A549 (cell line): ENCODE measurements at regions not wholly inside any gene's neighbourhood (a gene's known extent, or its start where the extent isn't known, plus 50 kb on each side); places are given as distances from the start of the nearest gene placed in this dataset.

Source experiments
- ATAC-seq, 2 experiments: fragments of 200-7000 bp in 1 of 2; fragments of >200 bp in 1 of 2; cut with Nextera tagmentation in 1 of 2; cut with Tn5 transposase in 1 of 2; 3 replicates each; pipeline versions ENCODE4 v1.8.0 to v1.9.1; 2018 to 2020; ENCODE audit warnings: mild to moderate bottlenecking in 1 of 2, moderate library complexity in 1 of 2
- CTCF ChIA-PET: fragments of 300-600 bp; sonication (Branson Sonifier 250); formaldehyde crosslinking; extraction: SDS; loops from one replicate; lab custom pipeline; 2021; ENCODE audit warnings: antibody characterized with exemption, inconsistent platforms; lab: Yijun Ruan, JAX
- POLR2A ChIA-PET: fragments of 350-600 bp; formaldehyde crosslinking; extraction: SDS; loops from one replicate; lab custom pipeline; 2021; ENCODE audit warnings: antibody characterized with exemption, inconsistent platforms; lab: Yijun Ruan, JAX
- DNase-seq, 2 experiments: peaks; one replicate each; pipeline versions ENCODE4 v3.0.0 to v3.0.0-alpha.2; 2011 to 2016; ENCODE audit warnings: low read depth in 1 of 2, low spot score in 1 of 2
- FAIRE-seq: peaks from 2 replicates; lab custom pipeline; 2011; peaks lifted over from hg19 to GRCh38; lab: Jason Lieb, UNC
- H3K27ac ChIP-seq, 2 experiments: fragments of >200 bp; sonication (Bioruptor Twin); formaldehyde crosslinking; 3 replicates each; pipeline ENCODE4 v1.5.1; 2016 to 2017
- H3K4me1 ChIP-seq: fragments of >200 bp; sonication (Bioruptor Twin); formaldehyde crosslinking; 3 replicates; pipeline ENCODE4 v1.6.1; 2016
- H3K4me2 ChIP-seq: fragments of >200 bp; sonication (Bioruptor Twin); formaldehyde crosslinking; 3 replicates; pipeline ENCODE4 v1.6.1; 2016
- H3K4me3 ChIP-seq: fragments of >200 bp; sonication (Bioruptor Twin); formaldehyde crosslinking; 3 replicates; pipeline ENCODE4 v1.5.1; 2016
- H3K9me3 ChIP-seq: fragments of >200 bp; sonication (Bioruptor Twin); formaldehyde crosslinking; 3 replicates; pipeline ENCODE4 v1.6.1; 2016
- CBX8 ChIP-seq: fragments of 200-600 bp; sonication (generic); IDR thresholded peaks from 2 replicates; pipeline ENCODE4 v1.6.1; 2016
- CEBPB ChIP-seq, 2 experiments: fragments of >200 bp in 1 of 2; sonication (Bioruptor Twin) in 1 of 2; formaldehyde crosslinking in 1 of 2; IDR thresholded peaks; 2 replicates each; pipeline ENCODE4 v1.6.1; 2012 to 2016
- CHD2 ChIP-seq: fragments of 150-350 bp; IDR thresholded peaks from 2 replicates; pipeline ENCODE4 v1.6.1; 2014; ENCODE audit warnings: low read length; ENCODE audit not compliant: partially characterized antibody
- CHD4 ChIP-seq: fragments of 200-600 bp; sonication (generic); IDR thresholded peaks from 2 replicates; pipeline ENCODE4 v1.6.1; 2016; ENCODE audit warnings: antibody characterized with exemption, mild to moderate bottlenecking, borderline replicate concordance
- EHF ChIP-seq: fragments of 250-450 bp; sonication (Bioruptor Pico); IDR thresholded peaks from 2 replicates; pipeline ENCODE4 v1.5.0; 2020; ENCODE audit warnings: mild to moderate bottlenecking
- EP300 ChIP-seq, 2 experiments: fragments of >200 bp; sonication (Bioruptor Twin); formaldehyde crosslinking; IDR thresholded peaks; 2 replicates in 1 of 2; 3 replicates in 1 of 2; pipeline ENCODE4 v1.6.1; 2016 to 2017
- FOSL2 ChIP-seq, 2 experiments: fragments of 450-650 bp in 1 of 2; fragments of >200 bp in 1 of 2; sonication (Bioruptor Twin) in 1 of 2; formaldehyde crosslinking; IDR thresholded peaks; 2 replicates each; pipeline versions ENCODE4 v1.5.0 to v1.6.1; 2016 to 2020; ENCODE audit warnings: mild to moderate bottlenecking in 1 of 2, moderate library complexity in 1 of 2
- FOXS1 ChIP-seq: fragments of 250-450 bp; sonication (Bioruptor Pico); IDR thresholded peaks from 2 replicates; pipeline ENCODE4 v1.5.0; 2020; ENCODE audit warnings: mild to moderate bottlenecking, moderate library complexity
- HOXB13 ChIP-seq: fragments of 250-450 bp; sonication (Bioruptor Pico); IDR thresholded peaks from 2 replicates; pipeline ENCODE4 v1.5.0; 2020; ENCODE audit warnings: low read depth, mild to moderate bottlenecking, moderate library complexity
- HOXB5 ChIP-seq: fragments of 250-450 bp; sonication (Bioruptor Pico); IDR thresholded peaks from 2 replicates; pipeline ENCODE4 v1.5.0; 2020; ENCODE audit warnings: mild to moderate bottlenecking, moderate library complexity
- JUNB ChIP-seq: fragments of >200 bp; sonication (Bioruptor Twin); formaldehyde crosslinking; IDR thresholded peaks from 2 replicates; pipeline ENCODE4 v1.6.1; 2016
- KDM1A ChIP-seq: fragments of 200-600 bp; sonication (generic); IDR thresholded peaks from 2 replicates; pipeline ENCODE4 v1.6.1; 2016; ENCODE audit warnings: low read depth, mild to moderate bottlenecking
- MAZ ChIP-seq: fragments of 150-350 bp; IDR thresholded peaks from 2 replicates; pipeline ENCODE4 v1.6.1; 2014; ENCODE audit warnings: antibody characterized with exemption, low read depth, low read length, borderline replicate concordance
- NPAS2 ChIP-seq: fragments of 250-450 bp; sonication (Bioruptor Pico); IDR thresholded peaks from 2 replicates; pipeline ENCODE4 v1.8.0; 2022; ENCODE audit warnings: mild to moderate bottlenecking, moderate library complexity, borderline replicate concordance
- NR3C1 ChIP-seq: fragments of >200 bp; sonication (Bioruptor Twin); formaldehyde crosslinking; IDR thresholded peaks from 3 replicates; pipeline ENCODE4 v1.6.1; 2017
- PHF8 ChIP-seq: fragments of 200-600 bp; sonication (generic); IDR thresholded peaks from 2 replicates; pipeline ENCODE4 v1.6.1; 2016; ENCODE audit warnings: low read depth, mild to moderate bottlenecking, antibody characterized with exemption, moderate library complexity, borderline replicate concordance
- POLR2A ChIP-seq: IDR thresholded peaks from 2 replicates; pipeline ENCODE4 v1.6.1; 2012; ENCODE audit warnings: mild to moderate bottlenecking, low read length
- POLR2AphosphoS2 ChIP-seq: conservative IDR thresholded peaks from 2 replicates; pipeline ENCODE4 v1.6.1; 2012; ENCODE audit warnings: low read length, improper control_type of control experiment, inconsistent platforms
- RAD21 ChIP-seq, 2 experiments: fragments of >200 bp in 1 of 2; sonication (Bioruptor Twin) in 1 of 2; formaldehyde crosslinking in 1 of 2; IDR thresholded peaks in 1 of 2; conservative IDR thresholded peaks in 1 of 2; 2 replicates in 1 of 2; 3 replicates in 1 of 2; pipeline ENCODE4 v1.6.1; 2012 to 2018; ENCODE audit warnings: inconsistent platforms in 1 of 2
- SMC3 ChIP-seq: fragments of >200 bp; sonication (Bioruptor Twin); formaldehyde crosslinking; IDR thresholded peaks from 3 replicates; pipeline ENCODE4 v1.6.1; 2018; ENCODE audit warnings: inconsistent platforms
- TP53 ChIP-seq: fragments of 250-450 bp; sonication (Bioruptor Pico); IDR thresholded peaks from 2 replicates; pipeline ENCODE4 v1.5.0; 2021; ENCODE audit warnings: mild to moderate bottlenecking, moderate library complexity
- ZC3H11A ChIP-seq: fragments of 450-650 bp; IDR thresholded peaks from 2 replicates; pipeline ENCODE4 v1.6.1; 2014; ENCODE audit warnings: antibody characterized with exemption, mild to moderate bottlenecking
- ZFP36 ChIP-seq: fragments of 450-650 bp; IDR thresholded peaks from 2 replicates; pipeline ENCODE4 v1.6.1; 2014; ENCODE audit warnings: borderline replicate concordance; ENCODE audit not compliant: partially characterized antibody
- WGBS: methylation state at CpG from one replicate; pipeline ENCODE4 v1.1.6; 2017; ENCODE audit errors: missing lambda C conversion rate; 5-methylcytosine and 5-hydroxymethylcytosine counted together
- TF ChIP-seq, protein P1 (sequence below): fragments of >200 bp; sonication (Bioruptor Twin); formaldehyde crosslinking; IDR thresholded peaks from 2 replicates; pipeline ENCODE4 v1.6.1; 2016

DNA sequence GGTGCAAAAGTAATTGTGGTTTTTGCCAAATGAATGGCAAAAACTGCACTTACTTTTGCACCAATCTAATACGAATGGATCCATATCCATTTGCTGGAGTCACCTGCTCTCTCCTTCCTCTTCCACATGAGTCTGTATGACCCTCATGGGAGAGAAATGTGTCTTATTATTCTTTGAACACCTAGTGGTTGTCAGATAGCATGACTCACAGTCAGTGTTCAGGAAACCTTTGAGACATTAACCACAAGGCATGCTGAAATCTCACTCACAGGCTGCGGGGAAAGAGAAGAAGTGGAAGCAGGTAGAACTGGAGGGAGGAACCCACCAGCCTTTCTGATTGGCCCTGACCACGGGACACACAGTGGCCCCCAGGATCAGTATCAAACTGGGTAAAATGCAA, 222.8 kb upstream of the KLF4 start:
- no peak overlapping the region for H3K4me3 ChIP-seq

DNA sequence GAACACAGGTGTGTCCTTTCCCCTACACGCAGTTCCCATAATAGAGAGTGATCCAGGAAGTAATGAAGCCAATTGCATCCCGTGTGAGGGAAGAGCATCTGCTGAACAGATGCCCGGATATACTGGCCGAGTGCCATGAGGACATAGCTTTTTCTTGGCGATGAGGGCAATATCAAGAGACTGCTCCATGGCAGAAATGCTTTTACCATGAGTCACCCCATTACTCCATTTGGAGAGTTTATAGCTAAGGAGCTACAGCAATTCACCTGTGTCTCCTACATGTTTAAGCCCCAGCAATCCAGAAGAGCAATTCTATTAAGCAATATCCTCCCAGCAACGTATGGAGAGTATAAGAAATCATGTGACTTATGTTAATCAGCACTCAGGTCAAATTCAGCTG, 222.0 kb upstream of the KLF4 start:
- no peak for FAIRE-seq
- ATAC-seq = peak; percentile 55 to 63
- TF ChIP-seq HOXB13 (CRISPR knock-in tag) (no peak), CEBPB (IDR thresholded peaks at IDR 0.05) (peak in 1 of 2 experiments; percentile 49; a peak in 1 of 4 replicates), FOSL2 (IDR thresholded peaks at IDR 0.05) (peak; percentile 31; the same call in 1 of the 2 replicates), FOSL2 (CRISPR knock-in tag; IDR thresholded peaks at IDR 0.05) (peak; percentile 78)
- 22% methylated on average over 6 of the region's 6 CpGs for WGBS
- CTCF ChIA-PET = interaction anchor here (1.4 kb wide), 1 partner anchor 19 kb away, joined by 3 read pairs; no protein-coding TSS in a partner anchor
- DNase-seq = peak; percentile 45 to 75
- Histone ChIP-seq H3K4me1 (peaks cover 42% of the 10 kb centered on the region), H3K4me3 (no peak overlapping the region), H3K27ac (peak overlapping the region; percentile 55 to 58; a peak in 5 of 6 replicates), H3K4me2 (peak overlapping the region; percentile 39; the same call in 2 of the 3 replicates), H3K9me3 (no peaks in the 10 kb centered on the region)
- POLR2A ChIA-PET = interaction anchor here (0.6 to 2.1 kb wide), 3 partner anchors 40 to 222 kb away, joined by 3 to 6 read pairs (median 3); partner anchors contain the start of gene KLF4

More for the DNA sequence above, 222.8 kb upstream of the KLF4 start:
- no peaks in the 10 kb centered on the region for H3K9me3 ChIP-seq
- DNase-seq (peak; percentile 39 to 55), ATAC-seq (peak; percentile 62 to 73; a peak in 5 of 6 replicates), FAIRE-seq (no peak)
- POLR2A ChIA-PET = interaction anchor here (2.1 kb wide), 1 partner anchor 223 kb away, joined by 6 read pairs; the partner anchor contains the start of gene KLF4
- H3K27ac ChIP-seq = peak overlapping the region; percentile 55 to 58; a peak in 5 of 6 replicates
- H3K4me1 ChIP-seq = peaks cover 33% of the 10 kb centered on the region
- CTCF ChIA-PET = interaction anchor here (1.2 to 1.4 kb wide), 2 partner anchors 18 to 247 kb away, joined by 3 read pairs; no protein-coding TSS in a partner anchor
- TF ChIP-seq SMC3 (no peak), FOSL2 (IDR thresholded peaks at IDR 0.05) (no peak), FOSL2 (CRISPR knock-in tag; IDR thresholded peaks at IDR 0.05) (peak; percentile 33; the same call in 1 of the 2 replicates)
- TF ChIP-seq, all 56 proteins: peak for 1
- peak overlapping the region; percentile 39 for H3K4me2 ChIP-seq
- WGBS = 17% methylated on average over 3 of the region's 3 CpGs

DNA sequence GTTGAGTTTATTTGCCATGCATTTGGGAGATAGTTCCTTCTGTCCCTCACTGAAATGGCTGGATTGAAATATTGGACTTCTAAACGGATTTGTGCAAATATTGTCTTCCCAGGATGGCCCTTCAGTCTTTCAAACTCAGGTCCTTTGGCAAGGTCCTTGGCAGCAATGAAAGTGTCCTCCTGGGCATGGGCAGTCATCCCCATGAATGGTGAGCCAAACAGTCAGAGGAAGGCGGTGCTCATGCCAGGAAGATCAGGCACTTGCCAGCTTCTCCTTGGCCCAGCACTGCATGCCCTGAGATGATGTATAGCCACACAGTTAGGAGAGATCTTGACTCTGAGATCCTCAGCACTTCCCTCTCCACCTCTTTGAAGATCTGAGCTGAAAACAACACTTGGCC, 221.4 kb upstream of the KLF4 start:
- 78% methylated on average over 2 of the region's 2 CpGs for WGBS
- peak overlapping the region; percentile 47 to 49; a peak in 5 of 6 replicates for H3K27ac ChIP-seq
- FAIRE-seq = no peak

DNA sequence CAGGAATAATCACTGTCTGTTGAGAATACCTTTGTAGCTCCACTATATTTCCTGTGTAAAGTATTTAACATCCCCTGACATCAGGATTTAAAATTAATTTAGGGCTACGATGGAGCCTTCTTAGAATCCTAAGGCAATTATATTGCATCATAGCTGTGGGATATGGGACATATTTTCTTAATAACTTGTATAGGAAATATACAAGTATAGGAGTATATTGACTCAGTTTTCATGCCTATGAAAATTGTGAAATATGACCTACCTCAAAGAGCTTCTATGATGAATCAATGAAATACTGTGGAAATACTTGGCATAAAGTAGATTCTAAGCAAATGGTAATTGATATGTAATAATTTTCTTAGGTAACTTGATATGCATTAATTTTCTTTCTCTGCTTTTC, 221.0 kb upstream of the KLF4 start:
- POLR2A ChIA-PET = no interaction called here
- no peak for TF ChIP-seq RAD21 (conservative IDR thresholded peaks at IDR 0.05 in 1 of 2, IDR thresholded peaks at IDR 0.05 in 1 of 2)
- TF ChIP-seq JUNB = no peak
- no peak for FAIRE-seq
- CTCF ChIA-PET = no interaction called here
- Histone ChIP-seq H3K27ac (no peak overlapping the region; a peak in 2 of 6 replicates), H3K9me3 (no peaks in the 10 kb centered on the region), H3K4me3 (no peak overlapping the region), H3K4me1 (peaks cover 43% of the 10 kb centered on the region), H3K4me2 (no peak overlapping the region)
- no peak for DNase-seq
- WGBS = 74% methylated on average over 1 of the region's 1 CpG
- ATAC-seq = no peak

More for the DNA sequence above, 221.4 kb upstream of the KLF4 start:
- H3K9me3 ChIP-seq = no peaks in the 10 kb centered on the region
- TF ChIP-seq CEBPB (IDR thresholded peaks at IDR 0.05) (no peak), CHD4 (no peak), HOXB5 (CRISPR knock-in tag) (no peak), NPAS2 (no peak), POLR2A (no peak), EP300 (IDR thresholded peaks at IDR 0.05) (no peak), ZFP36 (no peak), POLR2AphosphoS2 (no peak), CHD2 (no peak), CBX8 (no peak), ZC3H11A (no peak), PHF8 (no peak), EHF (CRISPR knock-in tag) (no peak), MAZ (no peak), NR3C1 (no peak), FOXS1 (no peak), TP53 (CRISPR knock-in tag) (no peak), KDM1A (no peak)
- TF ChIP-seq, protein P1, sequence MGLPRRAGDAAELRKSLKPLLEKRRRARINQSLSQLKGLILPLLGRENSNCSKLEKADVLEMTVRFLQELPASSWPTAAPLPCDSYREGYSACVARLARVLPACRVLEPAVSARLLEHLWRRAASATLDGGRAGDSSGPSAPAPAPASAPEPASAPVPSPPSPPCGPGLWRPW = no peak
- peaks cover 43% of the 10 kb centered on the region for H3K4me1 ChIP-seq
- no peak overlapping the region for H3K4me2 ChIP-seq
- H3K4me3 ChIP-seq = no peak overlapping the region
- ChIA-PET CTCF (no interaction called here), POLR2A (interaction anchor here (0.6 to 2.1 kb wide), 3 partner anchors 41 to 221 kb away, joined by 3 to 6 read pairs (median 3); partner anchors contain the start of gene KLF4)
- DNase-seq (no peak), ATAC-seq (no peak)
